Breast epithelium (tissue), 4 donors: ENCODE measurements at regions not wholly inside any gene's neighbourhood (a gene's known extent, or its start where the extent isn't known, plus 50 kb on each side); places are given as distances from the start of the nearest gene placed in this dataset.

Source experiments
- DNase-seq, 2 donors: peaks; one replicate each; pipeline ENCODE4 v3.0.0-alpha.2; 2019; ENCODE audit warnings: low spot score in 2 of 2
- H3K27ac ChIP-seq, 2 donors: fragments of 200-600 bp; sonication (generic) in 1 of 2; one replicate each; pipeline ENCODE4 v1.5.1; 2016 to 2019; ENCODE audit warnings: mild to moderate bottlenecking in 1 of 2
- H3K27me3 ChIP-seq, 2 donors: fragments of 200-600 bp; sonication (generic) in 1 of 2; one replicate each; pipeline versions ENCODE4 v1.5.1 to v1.6.0; 2017 to 2019; ENCODE audit warnings: control low read depth in 1 of 2, mild to moderate bottlenecking in 1 of 2
- H3K36me3 ChIP-seq: fragments of 200-600 bp; one replicate; pipeline ENCODE4 v1.5.1; 2019
- H3K4me1 ChIP-seq, 2 donors: fragments of 200-600 bp; sonication (generic); one replicate each; pipeline ENCODE4 v1.5.1; 2016 to 2019; ENCODE audit warnings: control low read depth in 1 of 2
- H3K4me3 ChIP-seq, 3 donors: fragments of 200-600 bp; sonication (generic); 1 replicate in 2 of 3; 2 replicates in 1 of 3; pipeline ENCODE4 v1.5.1; 2016 to 2019; ENCODE audit warnings: mild to moderate bottlenecking in 3 of 3, moderate library complexity in 2 of 3
- H3K9me3 ChIP-seq, 2 donors: fragments of 200-600 bp; sonication (generic) in 1 of 2; one replicate each; pipeline ENCODE4 v1.5.1; 2016 to 2019; ENCODE audit warnings: control low read depth in 1 of 2
- CTCF ChIP-seq, 3 donors: fragments of 450-650 bp; IDR thresholded peaks; one replicate each; pipeline ENCODE4 v1.5.1; 2016 to 2017; ENCODE audit warnings: antibody characterized with exemption in 3 of 3, mild to moderate bottlenecking in 3 of 3, moderate library complexity in 3 of 3
- POLR2A ChIP-seq: fragments of 450-650 bp; IDR thresholded peaks from one replicate; pipeline ENCODE4 v1.6.1; 2016; ENCODE audit warnings: antibody characterized with exemption, mild to moderate bottlenecking, moderate library complexity
- POLR2AphosphoS5 ChIP-seq, 3 donors: sonication (generic); formaldehyde crosslinking; IDR thresholded peaks; one replicate each; pipeline ENCODE4 v1.6.1; 2017; ENCODE audit warnings: antibody characterized with exemption in 3 of 3
- intact Hi-C: fragments of 100-400 bp; cut with DNase I; formaldehyde crosslinking; loops from one replicate; pipeline ENCODE4 v1.15.1; 2023; ENCODE audit warnings: low total_unique reads

GRCh38 chr3:181862502-181862901 lies 150.8 kb downstream of the SOX2 start:
- Histone ChIP-seq H3K27me3 (no peaks in the 10 kb centered on the region), H3K9me3 (no peaks in the 10 kb centered on the region), H3K27ac (no peak overlapping the region), H3K4me1 (no peaks in the 10 kb centered on the region), H3K4me3 (no peak overlapping the region), H3K36me3 (no peaks in the 10 kb centered on the region)
- DNase-seq = no peak
- no peak for TF ChIP-seq CTCF (IDR thresholded peaks at IDR 0.05)
- TF ChIP-seq POLR2A = no peak
- no peak for TF ChIP-seq POLR2AphosphoS5 (IDR thresholded peaks at IDR 0.05)
- intact Hi-C loops = no loop called here

- TF ChIP-seq CTCF (IDR thresholded peaks at IDR 0.05) (no peak), POLR2AphosphoS5 (IDR thresholded peaks at IDR 0.05) (no peak), POLR2A (no peak)
- H3K27me3 ChIP-seq = no peaks in the 10 kb centered on the region
- no peaks in the 10 kb centered on the region for H3K9me3 ChIP-seq
- DNase-seq = no peak
- H3K27ac ChIP-seq = no peak overlapping the region
- intact Hi-C loops = no loop called here
- H3K4me3 ChIP-seq = no peak overlapping the region
- no peaks in the 10 kb centered on the region for H3K4me1 ChIP-seq
- H3K36me3 ChIP-seq = no peaks in the 10 kb centered on the region
These were observed 156.9 kb downstream of the SOX2 start for GRCh38 chr3:181868576-181869082.

- TF ChIP-seq CTCF (IDR thresholded peaks at IDR 0.05) (no peak), POLR2AphosphoS5 (IDR thresholded peaks at IDR 0.05) (no peak), POLR2A (no peak)
- no peak overlapping the region for H3K27ac ChIP-seq
These were observed 161.2 kb downstream of the SOX2 start for GRCh38 chr3:181872887-181873286.

GRCh38 chr3:181879926-181880325 lies 168.2 kb downstream of the SOX2 start:
- DNase-seq = no peak
- H3K4me1 ChIP-seq = no peaks in the 10 kb centered on the region
- H3K4me3 ChIP-seq = no peak overlapping the region
- no peaks in the 10 kb centered on the region for H3K27me3 ChIP-seq
- H3K9me3 ChIP-seq = no peaks in the 10 kb centered on the region
- no peak overlapping the region for H3K27ac ChIP-seq
- intact Hi-C loops = no loop called here
- no peaks in the 10 kb centered on the region for H3K36me3 ChIP-seq
- TF ChIP-seq CTCF (IDR thresholded peaks at IDR 0.05) (no peak), POLR2AphosphoS5 (IDR thresholded peaks at IDR 0.05) (no peak), POLR2A (no peak)

More at GRCh38 chr3:181872887-181873286, 161.2 kb downstream of the SOX2 start:
- H3K27me3 ChIP-seq = no peaks in the 10 kb centered on the region
- intact Hi-C loops = no loop called here
- no peak overlapping the region for H3K4me3 ChIP-seq
- DNase-seq = no peak
- no peaks in the 10 kb centered on the region for H3K9me3 ChIP-seq
- H3K36me3 ChIP-seq = no peaks in the 10 kb centered on the region
- no peaks in the 10 kb centered on the region for H3K4me1 ChIP-seq

- Histone ChIP-seq H3K9me3 (no peaks in the 10 kb centered on the region), H3K27me3 (no peaks in the 10 kb centered on the region), H3K4me1 (no peaks in the 10 kb centered on the region), H3K27ac (no peak overlapping the region), H3K4me3 (no peak overlapping the region), H3K36me3 (no peaks in the 10 kb centered on the region)
- intact Hi-C loops = no loop called here
- TF ChIP-seq POLR2A (no peak), POLR2AphosphoS5 (IDR thresholded peaks at IDR 0.05) (no peak), CTCF (IDR thresholded peaks at IDR 0.05) (no peak)
- DNase-seq = no peak
These were observed 168.6 kb downstream of the SOX2 start for GRCh38 chr3:181880331-181880730.
